ENCODE measurements at regions not wholly inside any gene's neighbourhood (a gene's known extent, or its start where the extent isn't known, plus 50 kb on each side); places are given as distances from the start of the nearest gene placed in this dataset.

DNA sequence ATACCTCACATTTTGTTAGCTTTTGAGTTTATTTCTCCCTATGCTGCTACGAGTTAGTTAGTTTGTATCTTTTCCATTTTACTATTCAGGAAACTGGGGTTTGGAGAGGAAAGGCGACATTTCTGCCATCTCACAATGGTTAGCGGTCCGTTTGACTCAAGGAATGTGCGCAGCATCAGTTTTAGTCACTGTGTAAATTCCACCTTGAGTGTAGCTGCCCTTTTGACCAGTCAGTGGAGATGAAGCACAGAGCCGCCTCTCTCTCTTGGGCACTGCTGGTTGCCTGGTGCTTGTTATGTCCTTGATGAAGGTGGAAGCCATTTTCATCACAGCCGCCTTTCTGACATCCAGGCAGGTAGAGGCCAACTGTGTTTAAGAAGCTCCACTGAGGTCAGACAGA is 185.5 kb downstream of the SCP2D1 start:
- DNase-seq: no peak

DNA sequence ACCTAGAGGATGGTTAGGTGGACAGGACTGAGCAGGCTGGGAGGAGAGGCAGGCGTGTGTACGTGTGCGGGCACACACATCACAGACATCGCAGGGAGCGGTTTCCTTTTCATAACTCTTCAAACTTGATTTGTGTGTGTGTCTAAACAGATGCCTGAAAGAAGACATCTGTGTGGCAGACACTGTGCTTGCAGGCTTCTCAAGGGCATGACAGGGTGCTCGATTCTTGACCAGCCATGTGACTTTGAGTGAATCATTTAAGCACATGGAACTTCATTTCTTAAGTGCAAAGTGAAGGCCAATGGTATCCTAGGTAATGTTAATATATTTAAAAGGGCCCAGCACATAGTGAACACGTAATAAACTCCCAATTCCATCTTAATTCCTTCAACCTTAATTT is 186.5 kb downstream of the SCP2D1 start:
- DNase-seq: no peak

DNA sequence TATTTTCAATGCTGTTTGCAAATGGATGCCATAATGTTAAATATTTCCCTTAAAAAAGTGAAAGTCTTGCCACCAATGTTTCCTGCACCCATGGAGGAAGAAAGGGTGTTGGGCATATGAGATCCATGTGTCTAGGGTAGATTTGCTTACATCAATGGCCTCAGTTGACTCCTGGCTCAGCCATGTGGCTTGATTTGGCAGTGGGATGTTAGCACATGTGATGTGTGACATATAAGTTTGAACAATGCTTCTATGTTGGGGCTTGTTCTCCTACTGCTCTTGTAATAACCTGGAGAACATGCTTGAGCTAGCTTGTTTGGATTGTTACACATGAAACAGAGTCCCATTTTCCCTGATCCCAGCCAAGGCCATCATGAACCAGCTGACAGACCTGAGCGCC is 187.6 kb downstream of the SCP2D1 start:
- no peak for DNase-seq

DNA sequence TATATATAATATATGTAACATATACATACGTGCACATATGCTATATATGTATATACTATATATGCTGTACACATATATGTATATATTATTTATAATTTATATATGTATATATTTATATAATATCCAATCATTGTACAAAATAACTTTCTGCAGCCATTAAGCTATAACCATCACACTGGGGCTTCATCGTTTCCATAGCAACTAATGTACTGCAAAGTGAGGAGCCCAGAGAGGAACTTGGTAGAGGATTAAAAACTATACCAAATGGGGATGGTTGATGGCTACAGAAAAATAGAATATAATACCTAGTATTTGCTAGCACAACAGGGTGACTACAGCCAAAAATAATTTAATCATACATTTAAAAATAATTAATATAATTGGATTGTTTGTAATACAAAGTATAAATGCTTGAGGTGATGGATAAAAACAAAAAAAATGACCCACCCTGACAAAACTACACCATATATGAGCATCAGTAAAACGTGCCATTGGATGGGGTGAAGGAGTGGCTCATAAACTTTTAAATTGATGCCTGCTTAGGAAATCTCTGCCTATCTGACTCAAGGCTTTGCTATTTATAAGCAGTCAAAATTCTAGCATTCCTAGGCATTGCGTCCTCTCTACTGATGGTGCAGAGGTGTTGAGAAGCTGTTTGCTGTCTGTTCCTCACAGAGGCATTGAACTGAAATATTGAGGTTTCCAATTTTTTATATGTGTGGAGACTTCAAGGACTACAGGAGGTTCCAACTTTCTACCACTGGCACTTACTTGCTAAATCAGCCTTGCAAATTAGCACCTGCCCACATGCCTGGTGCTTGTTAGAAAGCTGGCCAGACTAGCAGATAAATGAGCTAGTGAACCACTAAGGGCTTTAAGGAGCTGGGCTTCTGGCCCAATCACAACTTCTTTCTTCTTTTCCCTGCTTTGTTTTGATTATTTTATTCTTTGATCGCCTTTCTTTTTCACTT is 190.1 kb downstream of the SCP2D1 start:
- DNase-seq: no peak

DNA sequence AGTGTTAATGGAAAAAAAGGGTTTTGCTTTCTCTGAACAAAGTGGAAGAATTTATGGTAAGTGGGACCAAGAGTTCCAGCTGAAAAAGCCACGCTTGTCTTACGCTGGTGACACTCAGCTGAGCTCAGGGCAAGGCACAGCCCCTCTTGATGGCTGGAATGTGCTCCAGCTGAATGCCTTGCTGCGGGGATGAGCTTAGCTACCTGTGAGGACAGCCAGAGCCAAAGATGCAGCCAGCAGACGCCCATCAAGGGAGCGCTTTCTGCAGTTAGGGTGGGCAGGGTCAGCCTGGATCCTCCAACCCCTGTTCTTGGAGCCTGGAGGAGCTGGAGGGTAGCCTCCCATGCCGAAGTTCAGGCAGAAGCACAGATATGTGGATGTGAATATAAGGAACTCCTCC is 191.4 kb downstream of the SCP2D1 start:
- DNase-seq: no peak

DNA sequence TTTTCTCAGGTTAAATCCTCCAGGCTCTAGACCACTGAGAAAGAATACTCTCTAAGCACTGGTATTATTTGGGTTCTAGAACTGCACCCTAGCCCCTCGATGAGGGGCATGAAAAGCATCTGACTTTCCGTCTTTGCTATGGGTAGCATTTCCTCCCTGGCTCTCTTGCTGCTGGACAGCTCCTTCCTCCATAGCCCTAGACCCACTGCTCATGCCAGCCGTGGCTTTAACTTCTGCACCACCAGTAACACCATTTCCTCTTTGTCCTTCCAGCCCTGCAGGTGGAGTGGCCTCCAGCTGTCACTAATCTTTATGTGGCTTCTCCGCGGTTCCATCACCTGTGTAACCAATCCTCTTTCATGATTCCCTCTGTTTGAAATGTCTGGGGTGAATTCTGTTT is 194.9 kb downstream of the SCP2D1 start:
- no peak for DNase-seq

DNA sequence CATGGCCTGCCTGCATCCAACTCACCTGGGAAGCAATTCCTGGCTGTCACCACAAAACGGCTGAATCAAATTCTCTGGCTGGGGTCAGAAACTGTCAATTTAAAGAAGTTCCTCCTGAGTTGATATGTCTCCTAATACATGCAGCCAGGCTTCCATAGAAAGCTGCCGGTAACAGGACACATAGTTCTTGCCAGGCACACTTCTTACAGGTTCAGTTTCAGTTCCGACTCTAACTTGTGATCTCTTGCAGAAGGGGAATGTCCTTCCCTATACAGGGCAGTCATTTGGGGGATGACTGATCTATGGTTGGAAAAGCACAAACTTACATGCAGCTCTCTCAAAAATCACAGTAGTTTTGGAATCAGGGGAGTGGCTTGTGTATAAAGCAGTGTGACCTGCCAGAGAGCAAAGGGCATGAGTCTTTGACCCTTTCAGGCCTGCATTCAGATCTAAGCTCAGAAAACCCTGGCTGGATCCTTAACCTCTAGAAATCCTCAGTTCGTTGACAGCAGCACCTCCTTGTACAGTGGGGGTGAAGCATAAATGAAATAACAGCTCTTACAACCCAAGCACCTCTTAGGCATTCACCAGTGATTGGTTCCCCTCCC is 195.6 kb downstream of the SCP2D1 start:
- no peak for DNase-seq

DNA sequence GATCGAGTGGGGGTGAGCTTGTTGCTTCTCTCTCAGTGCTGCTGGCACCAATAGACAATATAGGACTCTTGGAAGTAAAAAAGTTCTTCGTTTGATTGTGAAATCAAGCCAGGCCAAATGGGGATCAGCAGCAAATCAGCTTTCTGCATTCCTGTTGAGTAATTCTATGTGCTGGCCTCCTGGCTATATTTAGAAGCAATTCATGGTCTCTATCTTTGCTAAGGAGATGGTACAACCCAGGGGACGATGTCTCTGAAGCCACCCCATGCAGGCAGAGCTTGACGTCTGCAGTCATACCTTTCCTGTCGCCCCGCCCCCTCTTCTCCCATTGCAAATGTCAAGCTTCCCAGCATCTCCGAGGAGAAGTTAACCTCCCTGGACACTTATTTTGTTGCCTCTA is 199.1 kb downstream of the SCP2D1 start:
- DNase-seq: no peak

DNA sequence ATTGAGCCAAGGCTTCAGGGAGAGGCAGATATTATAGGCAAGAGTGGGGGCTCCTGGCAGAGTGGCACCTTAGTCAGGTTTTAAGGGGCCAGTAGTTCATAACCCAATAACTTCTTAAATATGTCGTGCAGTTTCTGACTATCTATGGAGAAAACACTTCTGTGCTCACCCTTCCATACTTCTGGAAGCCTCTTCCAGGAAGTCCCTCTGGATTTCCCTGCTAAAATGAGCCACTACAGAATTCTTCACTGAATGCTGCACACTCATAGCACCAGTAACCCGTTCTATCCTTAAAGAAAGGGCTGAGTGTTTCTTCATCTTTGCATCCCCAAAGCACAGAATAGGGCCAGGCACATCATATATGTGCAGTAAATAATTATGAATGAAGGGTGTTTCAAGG is 198.5 kb upstream of the SLC24A3 start:
- DNase-seq: no peak

DNA sequence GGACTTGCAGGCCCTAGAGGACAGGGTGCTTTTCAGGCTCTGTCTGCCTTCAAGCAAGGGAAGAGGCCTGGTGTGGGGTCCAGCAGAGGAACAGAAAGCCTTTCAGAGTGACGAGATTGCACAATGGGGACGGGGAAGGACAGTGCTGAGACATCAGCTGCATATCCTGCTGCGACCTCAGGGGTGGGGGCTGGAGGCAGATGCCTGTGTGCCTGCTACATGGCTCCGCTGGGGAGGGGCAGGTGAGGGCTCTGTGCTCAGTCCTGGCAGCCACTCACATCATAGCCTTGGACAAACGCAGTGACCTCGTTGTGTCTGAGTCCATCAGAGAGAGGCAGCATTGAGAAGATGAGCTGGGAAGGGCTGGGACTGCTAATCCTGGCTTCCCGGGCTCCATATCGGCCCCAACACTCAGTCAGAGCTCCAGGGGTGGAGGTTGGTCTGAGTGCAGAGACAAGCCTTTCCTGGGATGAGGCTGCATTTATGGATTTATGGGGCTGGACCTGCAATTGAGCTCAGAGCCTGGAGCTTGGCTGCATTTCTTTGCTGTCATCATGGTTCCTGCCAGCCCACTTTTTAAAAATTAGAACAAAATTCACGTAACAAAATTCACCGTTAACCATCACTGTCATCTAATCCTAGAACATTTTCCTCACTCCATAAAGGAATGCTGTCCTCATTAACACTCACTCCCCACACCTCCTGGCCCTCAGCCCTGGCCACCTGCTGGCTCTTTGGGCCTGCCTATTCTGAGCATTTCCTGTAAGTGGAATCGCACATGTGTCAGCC is 196.9 kb upstream of the SLC24A3 start:
- DNase-seq: peak; percentile 13 to 74 (median 30)

DNA sequence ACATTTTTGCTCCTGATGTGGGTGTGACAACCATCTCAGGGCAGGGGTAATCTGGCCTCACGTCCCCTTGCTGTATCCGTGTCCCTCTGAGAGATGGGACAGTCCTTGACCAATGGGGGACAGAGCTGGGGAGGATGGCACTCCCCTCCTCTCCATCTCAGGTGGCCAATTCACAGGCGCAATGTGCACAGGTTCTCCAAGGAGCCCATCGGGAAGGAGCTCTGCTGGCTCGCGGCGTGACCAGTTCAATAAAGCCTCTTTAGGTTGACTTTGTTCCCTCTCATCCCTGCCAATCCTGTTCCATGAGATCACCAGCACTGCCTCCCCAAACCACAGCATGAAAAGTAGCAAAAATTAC is 196.3 kb upstream of the SLC24A3 start:
- peak in 1 of 3 donors; percentile 57 for DNase-seq

DNA sequence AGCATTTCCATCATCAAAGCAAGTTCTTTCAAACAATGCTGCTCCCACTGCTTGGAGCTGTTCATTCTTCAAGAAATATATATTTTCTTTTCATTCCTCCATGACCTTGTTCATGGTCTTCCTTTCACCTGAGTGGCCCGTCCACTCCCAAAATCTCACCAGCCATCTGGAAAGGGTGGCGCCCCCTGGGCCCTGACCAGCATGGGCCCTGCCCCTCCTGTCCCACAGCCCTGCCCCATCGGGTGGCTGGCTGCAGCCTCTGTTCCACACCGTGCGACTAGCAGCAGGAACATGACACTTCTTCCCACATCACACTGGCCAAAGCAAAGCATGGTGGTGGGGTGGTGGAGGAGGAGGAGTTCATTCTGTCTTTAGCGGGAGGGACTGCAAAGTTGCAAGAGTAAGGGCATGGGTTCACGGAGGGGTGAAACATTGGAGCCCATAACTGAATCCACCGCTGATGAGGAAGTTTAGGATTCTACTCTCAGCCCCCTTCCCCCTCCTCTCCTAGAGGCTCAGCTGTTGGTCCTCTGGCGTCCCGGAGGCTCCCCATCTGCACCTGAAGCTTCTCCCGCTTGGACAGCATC is 195.2 kb upstream of the SLC24A3 start:
- no peak for DNase-seq

DNA sequence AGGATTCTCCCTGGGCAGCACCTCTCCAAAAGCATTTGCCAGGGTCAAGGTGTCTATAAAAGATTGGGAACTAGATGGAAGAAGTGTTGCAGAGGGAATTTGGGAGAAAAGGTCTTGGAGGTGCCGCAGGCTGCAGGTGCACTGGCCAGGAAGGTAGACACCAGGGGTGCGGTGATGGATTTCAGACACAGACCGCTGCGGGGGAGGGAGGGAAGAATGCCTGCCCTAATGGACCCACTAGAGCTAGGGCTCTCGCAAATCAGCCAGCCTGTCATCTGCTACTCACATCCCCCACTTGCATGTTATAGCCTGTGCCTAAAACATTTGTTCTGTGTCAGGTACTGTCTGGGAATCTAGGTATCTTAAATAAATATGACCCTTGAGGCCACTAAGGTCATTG is 193.6 kb upstream of the SLC24A3 start:
- no peak for DNase-seq

DNA sequence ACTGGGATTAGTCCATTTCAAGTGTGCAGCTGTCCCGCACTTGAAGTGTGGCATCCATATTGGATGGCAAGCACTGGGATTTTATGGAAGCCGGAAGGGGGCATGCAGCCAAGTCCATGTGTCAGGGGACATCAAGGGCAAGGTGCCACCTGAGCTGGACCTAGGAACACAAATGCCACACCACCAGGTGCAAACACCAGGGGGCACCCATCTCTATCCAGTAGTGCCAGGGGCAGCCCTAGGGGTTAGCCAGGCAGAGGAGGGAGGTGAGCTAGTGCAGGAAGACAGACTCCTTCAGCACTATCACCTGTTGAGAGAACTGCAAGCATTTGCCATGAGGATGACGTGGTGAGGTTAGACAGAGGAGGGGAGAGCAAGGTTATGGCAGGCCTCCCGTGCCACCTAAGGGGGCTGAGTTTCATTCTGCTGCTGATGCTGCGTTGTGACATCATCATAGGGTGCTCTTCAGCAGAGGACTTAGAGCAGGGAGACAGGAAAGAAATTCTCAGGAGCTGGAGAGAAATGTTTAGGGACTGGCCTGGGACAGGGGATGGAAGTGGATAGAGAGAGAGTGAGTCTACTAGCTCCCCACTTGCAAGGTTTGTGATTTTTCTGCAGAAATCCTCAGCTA is 192.6 kb upstream of the SLC24A3 start:
- no peak for DNase-seq

DNA sequence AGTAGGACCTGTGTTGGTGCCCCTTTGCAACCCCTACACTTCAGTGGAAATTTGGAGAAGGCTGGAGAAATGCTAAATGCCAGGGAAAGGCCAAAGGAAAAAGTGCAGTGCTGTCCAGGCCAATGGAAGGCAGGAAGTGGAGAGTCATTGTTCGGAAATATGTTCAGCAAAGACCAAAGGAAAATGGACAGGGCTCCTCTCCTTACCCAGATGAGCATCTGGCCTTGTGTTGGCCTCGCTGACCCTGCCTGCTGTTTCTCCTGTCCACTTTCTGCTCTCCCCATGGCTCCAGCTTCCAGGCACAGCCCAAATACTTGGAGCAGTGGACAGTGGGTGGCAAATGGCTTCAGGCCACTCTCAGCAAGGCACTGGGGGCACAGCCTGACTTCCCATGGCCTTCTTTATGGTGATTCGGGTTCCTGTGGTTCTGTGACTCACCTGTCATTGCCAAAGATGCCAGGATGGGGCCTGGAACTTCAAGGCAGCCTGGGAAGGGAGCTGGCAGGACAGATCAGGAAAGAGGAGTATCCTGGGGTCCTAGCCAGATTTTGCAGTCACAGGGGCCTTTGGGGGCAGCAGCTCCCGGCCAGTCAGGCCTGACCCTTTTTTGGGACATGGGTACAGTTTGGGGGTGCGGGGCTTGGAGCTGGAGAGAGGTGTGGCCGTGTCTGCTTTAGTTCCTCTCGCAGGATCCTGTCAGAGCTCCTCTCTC is 190.9 kb upstream of the SLC24A3 start:
- no peak for DNase-seq

DNA sequence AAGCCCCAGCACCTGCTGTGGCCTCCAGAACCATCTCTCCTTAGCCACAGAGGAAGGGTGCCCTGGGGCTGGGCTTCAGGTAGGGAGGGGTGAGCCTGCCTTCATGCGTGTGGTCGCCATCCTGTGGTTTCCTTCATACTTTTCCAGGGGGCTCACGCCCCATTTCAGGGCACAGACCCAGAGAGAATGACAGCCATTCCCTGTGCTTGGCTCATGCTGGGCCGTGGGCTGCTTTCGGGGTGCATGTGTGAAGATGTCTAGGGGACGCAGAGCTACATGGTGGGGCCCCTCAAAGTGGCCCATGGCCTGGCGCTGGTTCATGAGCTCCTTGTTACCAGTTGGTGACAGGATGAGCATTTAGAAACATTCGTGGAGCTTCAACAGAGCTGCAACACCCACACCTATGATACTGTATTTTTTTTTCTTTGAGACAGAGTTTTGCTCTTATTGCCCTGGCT is 190.3 kb upstream of the SLC24A3 start:
- DNase-seq: no peak

DNA sequence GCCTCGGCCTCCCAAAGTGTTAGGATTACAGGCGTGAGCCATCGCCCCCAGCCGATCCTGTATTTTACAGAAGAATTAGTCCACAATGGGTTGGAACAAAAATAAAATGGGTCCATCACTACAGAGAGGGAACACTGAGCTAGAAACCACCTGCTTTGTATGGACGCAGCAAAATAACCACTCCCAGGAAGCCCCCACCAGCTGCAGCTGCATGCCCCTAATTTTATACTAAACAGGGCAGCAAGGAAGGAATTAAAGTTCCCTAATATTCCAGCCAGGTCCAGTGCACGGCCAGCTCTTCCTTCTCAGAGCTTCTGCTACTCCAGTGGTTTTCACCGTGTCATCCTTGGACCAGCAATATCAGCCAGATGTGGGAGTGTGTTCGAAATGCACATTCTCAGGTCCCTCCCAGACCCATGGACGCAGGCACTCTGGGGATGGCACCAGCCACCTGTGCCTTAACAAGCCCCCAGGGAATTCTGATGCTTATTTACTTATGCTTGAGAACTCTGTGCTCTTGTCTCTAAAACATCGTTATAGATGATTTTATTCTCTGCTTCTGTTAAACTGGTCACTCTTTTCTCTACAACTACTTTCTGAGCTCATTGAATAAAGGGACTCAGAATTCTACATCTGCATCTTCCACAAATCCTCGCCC is 189.5 kb upstream of the SLC24A3 start:
- DNase-seq: no peak

DNA sequence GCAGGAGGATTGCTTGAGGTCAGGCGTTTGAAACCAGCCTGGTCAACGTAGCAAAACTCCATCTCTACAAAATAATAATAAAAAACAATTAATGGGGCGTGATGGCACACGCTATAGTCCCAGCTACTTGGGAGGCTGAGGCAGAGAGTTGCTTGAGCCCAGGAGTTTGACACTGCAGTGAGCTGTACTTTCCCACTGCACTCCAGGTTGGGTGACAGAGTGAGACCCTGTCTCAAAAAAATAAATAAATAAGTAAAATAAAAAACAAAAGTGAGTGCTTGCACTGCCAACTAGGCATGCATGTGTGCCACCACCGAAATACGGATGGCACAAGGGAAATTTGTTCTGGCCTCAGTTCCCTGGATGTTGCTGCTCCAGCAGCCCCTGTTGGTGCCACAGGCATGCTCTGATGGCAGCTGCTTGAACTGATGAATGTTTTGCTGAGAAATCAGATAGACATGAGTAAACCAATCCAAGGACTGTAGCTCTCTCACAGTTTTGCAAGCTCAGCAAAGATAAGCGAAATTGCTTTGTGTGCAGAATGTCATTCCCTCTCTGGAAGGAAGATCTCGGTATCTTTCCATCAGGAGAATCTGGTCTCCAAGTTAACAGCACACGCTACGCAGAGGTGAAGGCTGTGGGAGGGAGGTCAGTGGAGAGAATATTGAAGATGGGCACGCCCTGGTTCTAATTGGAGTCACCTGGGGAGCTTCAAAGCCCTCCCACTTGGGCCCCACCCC is 188.0 kb upstream of the SLC24A3 start:
- DNase-seq: no peak

DNA sequence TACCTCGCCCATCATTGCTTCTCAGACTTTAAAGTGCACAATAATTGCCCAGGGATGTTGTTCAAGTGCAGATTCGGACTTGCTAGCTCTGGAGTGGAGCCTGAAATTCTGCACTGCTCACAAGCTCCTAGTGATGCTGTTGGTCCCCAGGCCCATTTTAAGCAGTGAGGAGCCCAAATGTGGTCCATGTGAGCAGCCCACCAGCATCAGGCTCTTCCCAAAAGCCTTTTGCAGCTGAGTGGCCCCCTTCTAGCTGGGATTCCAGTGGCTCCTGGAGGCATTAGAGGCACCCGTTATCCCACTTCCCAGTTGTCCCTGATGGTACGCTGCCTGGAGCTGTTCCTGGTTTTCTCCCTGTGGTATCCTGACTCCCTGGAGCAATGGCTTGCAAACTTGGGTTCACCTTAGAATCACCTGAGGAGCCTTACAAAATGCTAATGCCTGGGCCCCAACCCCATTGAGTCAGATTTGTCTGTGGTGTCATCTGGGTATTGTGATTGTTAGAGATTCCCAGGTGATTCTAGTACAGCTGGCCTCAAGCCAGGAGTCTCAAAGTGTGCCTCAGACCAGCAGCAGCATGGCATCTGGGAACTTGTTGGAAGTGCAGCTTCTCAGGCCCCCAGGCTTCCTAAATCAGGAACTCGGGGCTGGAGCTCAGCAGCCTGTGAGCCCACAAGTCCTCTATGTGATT is 186.9 kb upstream of the SLC24A3 start:
- no peak for DNase-seq

All from muscle of back (tissue), 3 donors.